Large intestine (tissue), 3 donors: ENCODE measurements at regions not wholly inside any gene's neighbourhood (a gene's known extent, or its start where the extent isn't known, plus 50 kb on each side); places are given as distances from the start of the nearest gene placed in this dataset.

Source experiments
- DNase-seq, 2 donors: peaks; one replicate each; pipeline versions ENCODE4 v3.0.0 to v3.0.0-alpha.2; 2013
- H3K27ac ChIP-seq: one replicate; pipeline ENCODE4 v1.5.1; 2013; ENCODE audit warnings: low read length
- H3K27me3 ChIP-seq: 2 replicates; pipeline ENCODE4 v1.6.1; 2013; ENCODE audit warnings: low read length; ENCODE audit not compliant: control insufficient read depth, insufficient read depth
- H3K36me3 ChIP-seq: 2 replicates; pipeline ENCODE4 v1.6.1; 2013; ENCODE audit warnings: low read length; ENCODE audit not compliant: control insufficient read depth, insufficient read depth
- H3K4me1 ChIP-seq: one replicate; pipeline ENCODE4 v1.6.1; 2013; ENCODE audit warnings: low read length; ENCODE audit not compliant: control insufficient read depth, insufficient read depth
- H3K4me3 ChIP-seq: one replicate; pipeline ENCODE4 v1.5.1; 2013; ENCODE audit warnings: low read length
- H3K9me3 ChIP-seq: one replicate; pipeline ENCODE4 v1.6.1; 2013; ENCODE audit warnings: mild to moderate bottlenecking, low read depth, low read length, moderate library complexity; ENCODE audit not compliant: control insufficient read depth
- WGBS: methylation state at CpG from one replicate; pipeline ENCODE4 v1.1.5; 2013; ENCODE audit warnings: low lambda C conversion rate; ENCODE audit not compliant: insufficient coverage; 5-methylcytosine and 5-hydroxymethylcytosine counted together

DNA sequence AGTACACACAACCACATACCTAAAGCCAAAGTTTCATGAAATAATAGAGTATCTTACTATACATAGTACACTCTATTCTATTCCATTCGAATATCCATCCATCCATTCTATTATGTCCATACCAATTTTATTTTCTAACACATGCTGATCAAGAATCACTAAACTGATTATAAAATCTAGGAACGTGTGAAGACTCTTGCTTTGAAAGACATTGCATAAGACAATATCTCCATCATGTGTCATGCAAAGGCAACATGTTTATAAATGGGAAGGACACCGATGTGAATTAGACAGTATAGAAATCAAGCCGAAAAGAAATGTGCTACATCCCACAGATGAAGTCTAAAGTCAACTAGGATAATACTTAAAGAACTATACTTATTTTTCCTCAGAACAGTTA lies 1561.5 kb upstream of the TENM4 start:
- H3K9me3 ChIP-seq: no peaks in the 10 kb centered on the region
- no peak overlapping the region for H3K4me3 ChIP-seq
- H3K27me3 ChIP-seq: no peaks in the 10 kb centered on the region
- no CpG with 5 or more reads among the region's 4 CpGs for WGBS
- no peaks in the 10 kb centered on the region for H3K4me1 ChIP-seq
- no peak overlapping the region for H3K27ac ChIP-seq
- DNase-seq: no peak
- no peaks in the 10 kb centered on the region for H3K36me3 ChIP-seq

DNA sequence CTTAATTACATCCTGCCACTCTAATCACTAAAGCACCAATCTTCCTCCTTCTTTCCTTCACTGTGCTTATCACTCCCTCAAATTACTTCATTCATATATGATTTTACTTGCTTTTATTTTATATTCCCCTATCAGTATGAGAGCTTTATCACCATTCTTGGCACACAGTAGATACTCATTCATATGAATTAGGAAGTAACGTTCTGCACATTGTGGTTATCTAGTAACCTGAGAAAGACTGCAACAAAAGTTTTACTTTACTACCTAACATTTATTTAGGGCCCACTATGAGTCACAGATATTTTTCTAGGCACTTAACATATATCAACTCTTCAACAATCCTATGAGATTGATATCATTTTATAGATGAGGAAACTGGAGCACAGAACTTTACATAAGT lies 1559.9 kb upstream of the TENM4 start:
- no peak for DNase-seq
- WGBS: 50% methylated on average over 1 of the region's 1 CpG
- Histone ChIP-seq H3K9me3 (no peaks in the 10 kb centered on the region), H3K27me3 (no peaks in the 10 kb centered on the region), H3K36me3 (no peaks in the 10 kb centered on the region), H3K4me3 (no peak overlapping the region), H3K4me1 (no peaks in the 10 kb centered on the region), H3K27ac (no peak overlapping the region)

DNA sequence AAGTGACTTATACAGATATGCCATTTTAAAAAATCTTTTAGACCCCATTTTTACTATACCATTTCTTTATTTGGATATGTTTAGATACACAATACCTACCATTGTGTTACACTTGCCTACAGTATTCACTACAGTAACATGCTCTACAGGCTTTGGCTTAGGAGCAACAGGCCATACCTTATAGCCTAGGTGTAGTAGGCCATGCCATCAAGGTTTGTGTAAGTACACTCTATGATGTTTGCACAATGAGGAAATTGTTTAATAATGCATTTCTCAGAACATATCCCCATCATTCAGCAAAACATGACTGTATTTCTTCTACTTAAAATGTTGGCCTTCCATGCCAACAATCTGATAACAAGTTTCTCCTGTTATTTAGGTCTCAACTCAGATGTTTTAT lies 1559.5 kb upstream of the TENM4 start:
- Histone ChIP-seq H3K27me3 (no peaks in the 10 kb centered on the region), H3K27ac (no peak overlapping the region), H3K4me1 (no peaks in the 10 kb centered on the region), H3K4me3 (no peak overlapping the region), H3K9me3 (no peaks in the 10 kb centered on the region), H3K36me3 (no peaks in the 10 kb centered on the region)
- no peak for DNase-seq

DNA sequence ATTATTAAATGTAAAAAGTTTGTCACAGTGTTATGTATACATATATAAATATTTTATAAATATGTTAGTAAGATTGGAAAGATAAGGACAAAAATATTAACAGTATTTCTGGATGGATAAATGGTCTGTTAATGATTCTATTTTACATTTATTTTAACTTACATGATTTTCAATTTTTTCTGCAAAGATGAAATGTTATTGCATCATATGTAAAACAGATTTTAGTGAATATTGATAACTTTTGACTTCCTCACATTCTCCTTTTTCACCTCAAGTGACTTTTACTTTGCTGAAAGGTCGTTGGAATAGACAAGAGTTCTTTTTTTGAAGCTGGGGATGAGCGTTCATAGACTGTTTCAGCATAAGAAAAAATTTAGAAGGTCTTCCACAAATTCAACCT lies 1554.7 kb upstream of the TENM4 start:
- Histone ChIP-seq H3K27ac (no peak overlapping the region), H3K9me3 (no peaks in the 10 kb centered on the region), H3K4me3 (no peak overlapping the region), H3K36me3 (no peaks in the 10 kb centered on the region), H3K4me1 (no peaks in the 10 kb centered on the region), H3K27me3 (no peaks in the 10 kb centered on the region)
- WGBS: 100% methylated on average over 2 of the region's 2 CpGs
- no peak for DNase-seq

DNA sequence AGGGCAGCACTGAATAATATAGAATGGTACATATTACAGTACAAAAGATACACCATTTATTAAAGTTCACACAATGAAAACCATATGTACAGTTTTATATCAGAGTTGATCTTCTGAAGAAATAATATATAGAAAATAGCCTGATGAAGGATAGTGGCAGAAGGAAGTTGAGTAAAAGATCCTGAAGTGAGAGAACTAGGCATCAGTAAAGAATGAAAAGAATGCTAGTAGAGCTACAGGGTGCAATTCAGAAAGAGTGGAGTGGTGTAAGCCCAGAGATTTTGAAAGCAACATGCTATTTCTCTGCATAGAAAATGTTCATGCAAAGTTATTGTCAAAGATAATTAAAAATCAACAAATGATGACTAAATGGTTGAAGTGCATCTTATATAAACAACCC lies 1552.7 kb upstream of the TENM4 start:
- DNase-seq: no peak
- Histone ChIP-seq H3K4me1 (no peaks in the 10 kb centered on the region), H3K27ac (no peak overlapping the region), H3K27me3 (no peaks in the 10 kb centered on the region), H3K4me3 (no peak overlapping the region), H3K36me3 (no peaks in the 10 kb centered on the region), H3K9me3 (no peaks in the 10 kb centered on the region)

DNA sequence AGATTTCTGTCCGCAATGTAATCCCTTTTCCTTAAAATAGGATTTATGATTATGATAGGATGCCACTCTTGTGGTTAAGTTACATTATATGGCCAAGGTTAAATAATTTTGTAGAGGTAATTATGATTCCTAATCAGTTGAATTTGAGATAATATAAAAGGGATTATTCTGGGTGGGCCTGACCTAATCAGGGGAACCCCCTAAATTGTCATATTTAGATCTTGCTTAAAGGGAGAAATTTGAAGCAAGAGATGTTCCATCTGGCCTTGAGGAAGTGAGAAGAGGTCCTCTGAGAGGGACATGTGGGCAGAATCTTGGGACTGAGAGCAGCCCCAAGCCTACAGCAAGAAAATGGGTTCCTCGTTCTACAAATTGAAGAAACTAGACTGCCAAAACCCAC lies 1550.1 kb upstream of the TENM4 start:
- Histone ChIP-seq H3K9me3 (no peaks in the 10 kb centered on the region), H3K27me3 (no peaks in the 10 kb centered on the region), H3K27ac (no peak overlapping the region), H3K36me3 (no peaks in the 10 kb centered on the region), H3K4me1 (no peaks in the 10 kb centered on the region), H3K4me3 (no peak overlapping the region)
- no CpG with 5 or more reads among the region's 2 CpGs for WGBS
- DNase-seq: no peak

DNA sequence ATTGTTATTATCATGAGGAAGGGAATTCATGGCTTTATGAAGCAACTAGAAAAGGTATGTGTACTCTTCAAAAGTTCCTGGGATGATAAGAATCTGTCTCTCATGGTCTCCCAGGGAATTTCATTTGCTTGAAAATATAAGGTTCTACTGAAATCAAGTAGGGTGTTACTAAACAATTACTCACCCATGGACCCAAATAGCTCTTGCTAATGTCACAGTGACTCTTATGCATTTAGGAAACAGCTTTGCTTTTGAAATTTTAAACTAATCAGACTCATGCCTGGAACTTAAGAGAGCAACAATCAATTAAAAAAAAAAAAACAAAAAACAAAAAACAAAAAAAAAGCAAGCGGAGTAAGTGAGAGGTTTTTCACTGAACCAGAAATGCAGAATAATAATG lies 1546.3 kb upstream of the TENM4 start:
- no peak for DNase-seq
- Histone ChIP-seq H3K27me3 (no peaks in the 10 kb centered on the region), H3K4me1 (no peaks in the 10 kb centered on the region), H3K36me3 (no peaks in the 10 kb centered on the region), H3K27ac (no peak overlapping the region), H3K9me3 (no peaks in the 10 kb centered on the region), H3K4me3 (no peak overlapping the region)
- 100% methylated on average over 1 of the region's 1 CpG for WGBS

DNA sequence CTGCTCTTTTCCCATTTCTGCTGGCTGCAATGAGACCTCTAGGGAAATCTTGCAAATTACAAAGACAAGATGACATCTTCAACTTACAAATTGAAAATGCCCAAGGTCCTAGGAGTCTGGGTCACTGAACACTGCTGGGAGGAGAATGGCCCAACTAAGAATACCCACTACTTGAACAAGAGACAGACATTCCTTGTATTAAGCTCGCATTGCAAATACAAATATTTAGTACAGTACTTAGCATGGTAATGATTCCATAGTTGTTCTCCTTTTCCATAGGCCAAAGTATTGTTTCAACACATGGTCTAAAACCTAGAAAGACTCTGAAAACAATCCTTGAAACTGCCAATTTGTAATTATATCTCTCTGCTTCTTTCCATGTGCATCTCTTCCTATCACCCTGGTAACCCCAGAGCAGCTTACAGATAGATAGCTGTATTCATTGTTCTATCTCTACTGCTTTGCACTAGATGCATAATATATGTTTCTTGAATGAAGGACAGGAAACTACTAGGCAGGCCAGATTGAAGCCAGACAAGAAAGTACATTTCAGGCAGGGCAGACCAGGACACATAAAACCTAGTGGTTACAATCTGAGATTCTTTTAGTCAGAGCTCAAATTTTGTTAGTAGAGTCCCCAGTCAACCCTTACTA lies 1545.7 kb upstream of the TENM4 start:
- H3K9me3 ChIP-seq: no peaks in the 10 kb centered on the region
- H3K36me3 ChIP-seq: no peaks in the 10 kb centered on the region
- DNase-seq: no peak
- H3K4me3 ChIP-seq: no peak overlapping the region
- no peak overlapping the region for H3K27ac ChIP-seq
- no peaks in the 10 kb centered on the region for H3K27me3 ChIP-seq
- WGBS: no CpG with 5 or more reads among the region's 1 CpG
- no peaks in the 10 kb centered on the region for H3K4me1 ChIP-seq

DNA sequence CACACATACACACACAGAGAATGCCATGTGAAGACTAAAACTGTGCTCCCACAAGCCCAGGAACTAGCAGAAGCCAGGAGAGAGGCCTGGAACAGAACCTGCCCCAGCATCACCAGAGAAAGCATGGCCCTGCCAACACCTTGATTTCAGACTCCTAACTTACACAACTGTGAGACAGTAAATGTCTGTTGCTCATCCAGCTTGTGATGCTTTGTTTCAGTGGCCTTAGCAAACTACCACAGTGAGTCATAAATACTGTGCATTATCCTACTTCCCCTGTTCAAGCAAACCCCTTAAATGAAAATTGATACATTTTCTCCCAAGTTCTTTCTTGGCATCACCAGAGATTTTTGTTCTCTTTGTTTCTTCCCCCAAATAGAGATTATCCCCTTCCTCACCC lies 1539.4 kb upstream of the TENM4 start:
- Histone ChIP-seq H3K27me3 (no peaks in the 10 kb centered on the region), H3K4me1 (no peaks in the 10 kb centered on the region), H3K9me3 (no peaks in the 10 kb centered on the region), H3K4me3 (no peak overlapping the region), H3K27ac (no peak overlapping the region), H3K36me3 (no peaks in the 10 kb centered on the region)
- DNase-seq: no peak

DNA sequence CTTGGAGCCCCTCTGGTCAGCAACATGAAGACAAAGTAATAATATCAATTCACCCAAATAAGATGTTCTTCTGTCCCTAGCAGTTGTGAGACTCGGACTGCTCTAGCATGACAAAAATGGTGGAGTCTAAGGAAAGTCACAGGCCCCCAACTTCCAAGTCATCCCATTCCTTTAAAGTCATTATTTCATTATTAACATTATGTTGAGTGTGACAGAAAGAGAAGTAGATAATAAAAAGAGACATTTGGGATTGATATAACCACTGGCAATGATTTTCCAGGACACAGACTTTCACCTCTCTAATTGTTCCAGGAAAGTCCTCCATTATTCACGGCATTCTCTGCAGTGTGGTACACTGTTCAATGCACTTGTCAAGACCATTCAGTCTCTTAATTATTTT lies 1533.0 kb upstream of the TENM4 start:
- H3K27ac ChIP-seq: no peak overlapping the region
- WGBS: no CpG with 5 or more reads among the region's 2 CpGs
- no peak for DNase-seq
- H3K4me3 ChIP-seq: no peak overlapping the region
- H3K27me3 ChIP-seq: no peaks in the 10 kb centered on the region
- H3K4me1 ChIP-seq: no peaks in the 10 kb centered on the region
- no peaks in the 10 kb centered on the region for H3K9me3 ChIP-seq
- no peaks in the 10 kb centered on the region for H3K36me3 ChIP-seq

DNA sequence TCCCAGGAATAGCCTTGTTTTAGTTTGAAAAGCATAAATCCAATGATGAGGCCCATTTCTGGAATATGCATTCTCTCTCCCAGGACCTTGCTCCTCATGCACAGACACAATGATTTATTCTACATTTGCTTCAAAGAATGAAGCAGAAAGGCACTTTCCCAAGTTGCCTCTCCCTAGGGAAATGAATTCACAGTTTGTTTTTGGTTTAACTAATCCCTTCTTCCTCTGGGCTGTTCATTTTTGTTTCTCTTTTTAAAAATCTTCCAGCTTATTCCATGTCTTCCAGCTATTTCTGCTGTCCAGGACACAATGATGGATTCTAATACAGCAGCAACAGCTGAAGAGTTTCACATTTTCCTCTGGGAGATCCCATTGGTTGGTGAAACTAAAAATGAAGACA lies 1529.2 kb upstream of the TENM4 start:
- no peaks in the 10 kb centered on the region for H3K9me3 ChIP-seq
- H3K4me1 ChIP-seq: no peaks in the 10 kb centered on the region
- H3K36me3 ChIP-seq: no peaks in the 10 kb centered on the region
- H3K27ac ChIP-seq: no peak overlapping the region
- DNase-seq: no peak
- H3K27me3 ChIP-seq: no peaks in the 10 kb centered on the region
- H3K4me3 ChIP-seq: no peak overlapping the region
